ENCODE measurements at regions not wholly inside any gene's neighbourhood (a gene's known extent, or its start where the extent isn't known, plus 50 kb on each side); places are given as distances from the start of the nearest gene placed in this dataset.

- H3K27me3 ChIP-seq, result peaks cover 0 to 40% of the 10 kb centered on the region in 2 donors
- no peaks in the 10 kb centered on the region for H3K9me3 ChIP-seq
- DNase-seq (ENCODE audit: low spot score in 2 of 2), result no peak
- intact Hi-C loops (cut with DNase I; ENCODE audit: low total_unique reads), result loop anchor here (5.0 kb wide), 1 partner anchor 293 kb away; the partner anchor contains the start of gene PIWIL1
- TF ChIP-seq POLR2AphosphoS5 (IDR thresholded peaks at IDR 0.05) (no peak), POLR2A (IDR thresholded peaks at IDR 0.05) (no peak), CTCF (IDR thresholded peaks at IDR 0.05) (no peak)
- H3K27ac ChIP-seq, result no peak overlapping the region
- no peaks in the 10 kb centered on the region for H3K36me3 ChIP-seq
- no peaks in the 10 kb centered on the region for H3K4me1 ChIP-seq
- H3K4me3 ChIP-seq, result no peak overlapping the region
These were observed 118.4 kb upstream of the FZD10 start for GRCh38 chr12:130043685-130044406.

GRCh38 chr12:130044991-130045621 is 117.2 kb upstream of the FZD10 start:
- Histone ChIP-seq H3K27ac (no peak overlapping the region), H3K36me3 (no peaks in the 10 kb centered on the region), H3K27me3 (peaks cover 0 to 29% of the 10 kb centered on the region in 2 donors), H3K4me3 (no peak overlapping the region), H3K4me1 (no peaks in the 10 kb centered on the region), H3K9me3 (no peaks in the 10 kb centered on the region)
- intact Hi-C loops (cut with DNase I; ENCODE audit: low total_unique reads), result loop anchor here (5.0 kb wide), 1 partner anchor 292 kb away; the partner anchor contains the start of gene PIWIL1
- no peak for TF ChIP-seq CTCF (IDR thresholded peaks at IDR 0.05)
- no peak for TF ChIP-seq POLR2A (IDR thresholded peaks at IDR 0.05)
- no peak for TF ChIP-seq POLR2AphosphoS5 (IDR thresholded peaks at IDR 0.05)
- DNase-seq (ENCODE audit: low spot score in 2 of 2), result no peak

- intact Hi-C loops (cut with DNase I; ENCODE audit: low total_unique reads), result loop anchor here (5.0 to 10.0 kb wide), 2 partner anchors 1665 to 1722 kb away; partner anchors contain the start of gene SFSWAP
- Histone ChIP-seq H3K27ac (no peak overlapping the region), H3K9me3 (no peaks in the 10 kb centered on the region), H3K27me3 (peaks cover 0 to 6% of the 10 kb centered on the region in 2 donors), H3K4me1 (no peaks in the 10 kb centered on the region), H3K36me3 (no peaks in the 10 kb centered on the region), H3K4me3 (no peak overlapping the region)
- DNase-seq (ENCODE audit: low spot score in 2 of 2), result no peak
- TF ChIP-seq POLR2AphosphoS5 (IDR thresholded peaks at IDR 0.05) (no peak), CTCF (IDR thresholded peaks at IDR 0.05) (no peak), POLR2A (IDR thresholded peaks at IDR 0.05) (no peak)
These were observed 112.6 kb upstream of the FZD10 start for GRCh38 chr12:130049666-130050065.

GRCh38 chr12:130051900-130052299 is 110.4 kb upstream of the FZD10 start:
- Histone ChIP-seq H3K4me3 (no peak overlapping the region), H3K27ac (no peak overlapping the region), H3K36me3 (no peaks in the 10 kb centered on the region), H3K27me3 (no peaks in the 10 kb centered on the region), H3K9me3 (no peaks in the 10 kb centered on the region), H3K4me1 (no peaks in the 10 kb centered on the region)
- intact Hi-C loops (cut with DNase I; ENCODE audit: low total_unique reads), result loop anchor here (5.0 to 10.0 kb wide), 2 partner anchors 1663 to 1725 kb away; partner anchors contain the start of gene SFSWAP
- TF ChIP-seq POLR2AphosphoS5 (IDR thresholded peaks at IDR 0.05) (no peak), POLR2A (IDR thresholded peaks at IDR 0.05) (no peak), CTCF (IDR thresholded peaks at IDR 0.05) (no peak)
- DNase-seq (ENCODE audit: low spot score in 2 of 2), result no peak

- no peak for DNase-seq (ENCODE audit: low spot score in 2 of 2)
- H3K4me1 ChIP-seq, result no peaks in the 10 kb centered on the region
- no peaks in the 10 kb centered on the region for H3K36me3 ChIP-seq
- no peak for TF ChIP-seq CTCF (IDR thresholded peaks at IDR 0.05)
- no peak for TF ChIP-seq POLR2AphosphoS5 (IDR thresholded peaks at IDR 0.05)
- TF ChIP-seq POLR2A (IDR thresholded peaks at IDR 0.05), result no peak
- H3K27ac ChIP-seq, result no peak overlapping the region
- H3K27me3 ChIP-seq, result no peaks in the 10 kb centered on the region
- intact Hi-C loops (cut with DNase I; ENCODE audit: low total_unique reads), result loop anchor here (5.0 to 10.0 kb wide), 2 partner anchors 1661 to 1726 kb away; partner anchors contain the start of gene SFSWAP
- no peak overlapping the region for H3K4me3 ChIP-seq
- H3K9me3 ChIP-seq, result no peaks in the 10 kb centered on the region
These were observed 108.6 kb upstream of the FZD10 start for GRCh38 chr12:130053651-130054069.
